Neural progenitor cell (in vitro differentiated cells): ENCODE measurements at regions not wholly inside any gene's neighbourhood (a gene's known extent, or its start where the extent isn't known, plus 50 kb on each side); places are given as distances from the start of the nearest gene placed in this dataset.

Experiments
- EZH2 ChIP-seq: fragments of 200-600 bp; sonication (generic); IDR thresholded peaks from 2 replicates; pipeline ENCODE4 v1.6.1; 2017; ENCODE audit warnings: antibody characterized with exemption, mild to moderate bottlenecking, moderate library complexity
- EZH2phosphoT487 ChIP-seq: fragments of 200-600 bp; sonication (generic); IDR thresholded peaks from 2 replicates; pipeline ENCODE4 v1.6.1; 2017; ENCODE audit warnings: antibody characterized with exemption
- TF ChIP-seq, protein P1 (sequence below): fragments of 200-600 bp; sonication (generic); IDR thresholded peaks from 2 replicates; pipeline ENCODE4 v1.5.1; 2017; ENCODE audit warnings: antibody characterized with exemption, mild to moderate bottlenecking

DNA sequence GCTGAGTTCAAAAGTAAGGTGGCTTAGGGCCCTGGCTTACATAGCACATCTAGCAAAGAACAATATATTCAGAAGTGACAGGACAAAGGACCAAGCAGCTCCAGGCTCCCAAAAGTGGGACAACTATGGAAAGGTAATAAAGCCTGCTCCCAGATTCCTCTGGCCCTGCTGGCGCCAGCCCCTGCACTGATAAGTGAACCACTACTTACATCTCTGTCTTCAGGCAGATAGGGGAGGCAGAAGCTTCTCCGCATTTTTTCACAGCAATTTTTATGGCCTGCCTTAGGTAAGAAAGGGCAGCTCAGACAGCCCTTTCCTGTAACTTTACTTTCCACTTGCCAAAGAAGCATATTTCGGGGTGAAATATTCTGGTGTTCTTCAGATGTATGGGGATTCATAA, 83.9 kb downstream of the MTNR1A start:
- TF ChIP-seq EZH2 (no peak), EZH2phosphoT487 (no peak)
- TF ChIP-seq, protein P1, sequence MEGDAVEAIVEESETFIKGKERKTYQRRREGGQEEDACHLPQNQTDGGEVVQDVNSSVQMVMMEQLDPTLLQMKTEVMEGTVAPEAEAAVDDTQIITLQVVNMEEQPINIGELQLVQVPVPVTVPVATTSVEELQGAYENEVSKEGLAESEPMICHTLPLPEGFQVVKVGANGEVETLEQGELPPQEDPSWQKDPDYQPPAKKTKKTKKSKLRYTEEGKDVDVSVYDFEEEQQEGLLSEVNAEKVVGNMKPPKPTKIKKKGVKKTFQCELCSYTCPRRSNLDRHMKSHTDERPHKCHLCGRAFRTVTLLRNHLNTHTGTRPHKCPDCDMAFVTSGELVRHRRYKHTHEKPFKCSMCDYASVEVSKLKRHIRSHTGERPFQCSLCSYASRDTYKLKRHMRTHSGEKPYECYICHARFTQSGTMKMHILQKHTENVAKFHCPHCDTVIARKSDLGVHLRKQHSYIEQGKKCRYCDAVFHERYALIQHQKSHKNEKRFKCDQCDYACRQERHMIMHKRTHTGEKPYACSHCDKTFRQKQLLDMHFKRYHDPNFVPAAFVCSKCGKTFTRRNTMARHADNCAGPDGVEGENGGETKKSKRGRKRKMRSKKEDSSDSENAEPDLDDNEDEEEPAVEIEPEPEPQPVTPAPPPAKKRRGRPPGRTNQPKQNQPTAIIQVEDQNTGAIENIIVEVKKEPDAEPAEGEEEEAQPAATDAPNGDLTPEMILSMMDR = no peak
